ENCODE measurements at regions not wholly inside any gene's neighbourhood (a gene's known extent, or its start where the extent isn't known, plus 50 kb on each side); places are given as distances from the start of the nearest gene placed in this dataset.

- no peaks in the 10 kb centered on the region for H3K27me3 ChIP-seq (replicated peaks; ENCODE audit: insufficient read depth, low read depth, low read length, poor library complexity)
- ChIA-PET CTCF (no interaction called here), POLR2A (ENCODE audit: low non-redundant PET) (no interaction called here)
- H3K4me3 ChIP-seq (ENCODE audit: low read depth, low read length, poor library complexity, severe bottlenecking), result no peak overlapping the region
- no peaks in the 10 kb centered on the region for H3K36me3 ChIP-seq (ENCODE audit: insufficient read depth, low read length, poor library complexity, severe bottlenecking)
- no peak for DNase-seq (ENCODE audit: low spot score)
- H3K9me3 ChIP-seq (ENCODE audit: low read depth, low read length, poor library complexity, severe bottlenecking), result no peaks in the 10 kb centered on the region
- BruUV-seq (replicated peaks), result no TSS peak
- intact Hi-C loops (cut with micrococcal nuclease; ENCODE audit: unreplicated experiment), result no loop called here
- no peak overlapping the region for H3K27ac ChIP-seq (ENCODE audit: low read depth, low read length, poor library complexity, severe bottlenecking)
- no peak for TF ChIP-seq CTCF (conservative IDR thresholded peaks at IDR 0.05; ENCODE audit: low read depth, low read length)
- no peak for TF ChIP-seq EZH2 (IDR thresholded peaks at IDR 0.05; ENCODE audit: borderline replicate concordance, low read depth, low read length, poor library complexity, severe bottlenecking)
- H3K4me1 ChIP-seq (ENCODE audit: insufficient read depth, low read length, poor library complexity, severe bottlenecking), result peaks cover 4% of the 10 kb centered on the region
Measured at GRCh38 chr6:90388395-90388794, 91.8 kb upstream of the BACH2 start.

- intact Hi-C loops (cut with micrococcal nuclease; ENCODE audit: unreplicated experiment), result no loop called here
- POLR2A ChIA-PET (ENCODE audit: low non-redundant PET), result no interaction called here
- BruUV-seq (replicated peaks), result no TSS peak
- DNase-seq (ENCODE audit: low spot score), result no peak
- no peak overlapping the region for H3K4me3 ChIP-seq (ENCODE audit: low read depth, low read length, poor library complexity, severe bottlenecking)
- H3K4me1 ChIP-seq (ENCODE audit: insufficient read depth, low read length, poor library complexity, severe bottlenecking), result peaks cover 4% of the 10 kb centered on the region
- TF ChIP-seq CTCF (conservative IDR thresholded peaks at IDR 0.05; ENCODE audit: low read depth, low read length) (no peak), EZH2 (IDR thresholded peaks at IDR 0.05; ENCODE audit: borderline replicate concordance, low read depth, low read length, poor library complexity, severe bottlenecking) (no peak)
- no peaks in the 10 kb centered on the region for H3K36me3 ChIP-seq (ENCODE audit: insufficient read depth, low read length, poor library complexity, severe bottlenecking)
- H3K27me3 ChIP-seq (replicated peaks; ENCODE audit: insufficient read depth, low read depth, low read length, poor library complexity), result no peaks in the 10 kb centered on the region
- H3K9me3 ChIP-seq (ENCODE audit: low read depth, low read length, poor library complexity, severe bottlenecking), result no peaks in the 10 kb centered on the region
- H3K27ac ChIP-seq (ENCODE audit: low read depth, low read length, poor library complexity, severe bottlenecking), result no peak overlapping the region
- CTCF ChIA-PET, result interaction anchor here (0.6 kb wide), 1 partner anchor 212 kb away, joined by 3 read pairs; no protein-coding TSS in a partner anchor
Measured at GRCh38 chr6:90387826-90388225, 91.2 kb upstream of the BACH2 start.

- ChIA-PET CTCF (interaction anchor here (0.6 kb wide), 2 partner anchors 144 to 213 kb away, joined by 3 read pairs; no protein-coding TSS in a partner anchor), POLR2A (ENCODE audit: low non-redundant PET) (no interaction called here)
- TF ChIP-seq EZH2 (IDR thresholded peaks at IDR 0.05; ENCODE audit: borderline replicate concordance, low read depth, low read length, poor library complexity, severe bottlenecking) (no peak), CTCF (conservative IDR thresholded peaks at IDR 0.05; ENCODE audit: low read depth, low read length) (no peak)
- Histone ChIP-seq H3K4me3 (ENCODE audit: low read depth, low read length, poor library complexity, severe bottlenecking) (no peak overlapping the region), H3K9me3 (ENCODE audit: low read depth, low read length, poor library complexity, severe bottlenecking) (no peaks in the 10 kb centered on the region), H3K27me3 (replicated peaks; ENCODE audit: insufficient read depth, low read depth, low read length, poor library complexity) (peaks cover 2% of the 10 kb centered on the region), H3K36me3 (ENCODE audit: insufficient read depth, low read length, poor library complexity, severe bottlenecking) (no peaks in the 10 kb centered on the region), H3K4me1 (ENCODE audit: insufficient read depth, low read length, poor library complexity, severe bottlenecking) (peaks cover 4% of the 10 kb centered on the region), H3K27ac (ENCODE audit: low read depth, low read length, poor library complexity, severe bottlenecking) (no peak overlapping the region)
- intact Hi-C loops (cut with micrococcal nuclease; ENCODE audit: unreplicated experiment), result no loop called here
- no TSS peak for BruUV-seq (replicated peaks)
- DNase-seq (ENCODE audit: low spot score), result peak; percentile 24
Measured at GRCh38 chr6:90387383-90387775, 90.7 kb upstream of the BACH2 start.
